IPS-15b (cell line): ENCODE measurements at regions not wholly inside any gene's neighbourhood (a gene's known extent, or its start where the extent isn't known, plus 50 kb on each side); places are given as distances from the start of the nearest gene placed in this dataset.

Experiments
- H3K27me3 ChIP-seq: one replicate; pipeline ENCODE4 v1.6.1; 2013; ENCODE audit warnings: low read length; ENCODE audit not compliant: control insufficient read depth, insufficient read depth
- H3K36me3 ChIP-seq: one replicate; pipeline ENCODE4 v1.6.1; 2013; ENCODE audit warnings: low read length; ENCODE audit not compliant: control insufficient read depth, insufficient read depth
- H3K4me1 ChIP-seq: one replicate; pipeline ENCODE4 v1.6.1; 2013; ENCODE audit warnings: mild to moderate bottlenecking, low read length; ENCODE audit not compliant: control insufficient read depth, insufficient read depth
- H3K4me3 ChIP-seq: one replicate; pipeline ENCODE4 v1.5.1; 2013; ENCODE audit warnings: low read depth, low read length
- H3K9ac ChIP-seq: one replicate; pipeline ENCODE4 v1.6.1; 2013; ENCODE audit warnings: low read depth, mild to moderate bottlenecking, low read length
- H3K9me3 ChIP-seq: one replicate; pipeline ENCODE4 v1.6.1; 2013; ENCODE audit warnings: mild to moderate bottlenecking, low read length; ENCODE audit not compliant: control insufficient read depth, insufficient read depth

- Histone ChIP-seq H3K4me3 (no peak overlapping the region), H3K27me3 (no peaks in the 10 kb centered on the region), H3K9ac (no peak overlapping the region), H3K9me3 (no peaks in the 10 kb centered on the region), H3K4me1 (no peaks in the 10 kb centered on the region), H3K36me3 (no peaks in the 10 kb centered on the region)
Measured at GRCh38 chr6:120122401-120122800, 772.8 kb upstream of the MAN1A1 start.

- Histone ChIP-seq H3K4me1 (no peaks in the 10 kb centered on the region), H3K36me3 (no peaks in the 10 kb centered on the region), H3K9me3 (no peaks in the 10 kb centered on the region), H3K27me3 (no peaks in the 10 kb centered on the region), H3K4me3 (no peak overlapping the region), H3K9ac (no peak overlapping the region)
Measured at GRCh38 chr6:120116343-120116742, 766.8 kb upstream of the MAN1A1 start.

- no peaks in the 10 kb centered on the region for H3K36me3 ChIP-seq
- no peaks in the 10 kb centered on the region for H3K4me1 ChIP-seq
- H3K9me3 ChIP-seq = no peaks in the 10 kb centered on the region
- no peak overlapping the region for H3K4me3 ChIP-seq
- H3K9ac ChIP-seq = no peak overlapping the region
- H3K27me3 ChIP-seq = no peaks in the 10 kb centered on the region
Measured at GRCh38 chr6:120112980-120113379, 763.4 kb upstream of the MAN1A1 start.

DNA sequence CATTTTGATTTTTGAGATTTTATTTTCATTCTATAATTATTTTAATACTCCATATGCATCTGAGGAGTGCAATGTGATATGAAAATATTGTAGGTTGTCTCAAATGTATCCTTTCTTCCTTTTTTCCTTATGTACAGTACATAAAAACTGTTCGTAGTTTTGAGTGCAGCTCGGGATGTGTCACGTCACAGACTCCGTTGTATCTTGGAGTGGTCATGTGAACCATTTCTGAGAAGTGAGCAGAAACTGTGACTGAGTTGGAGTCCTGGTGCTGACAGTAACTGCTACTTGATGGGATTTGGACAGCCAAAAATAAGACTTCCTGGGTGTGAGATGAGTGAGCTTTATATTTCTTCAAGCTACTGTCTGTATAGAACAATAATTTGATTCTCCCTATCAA, 761.4 kb upstream of the MAN1A1 start:
- Histone ChIP-seq H3K4me1 (no peaks in the 10 kb centered on the region), H3K4me3 (no peak overlapping the region), H3K27me3 (no peaks in the 10 kb centered on the region), H3K9ac (no peak overlapping the region), H3K9me3 (no peaks in the 10 kb centered on the region), H3K36me3 (no peaks in the 10 kb centered on the region)

GRCh38 chr6:120108061-120108795, 758.7 kb upstream of the MAN1A1 start:
- H3K4me1 ChIP-seq = no peaks in the 10 kb centered on the region
- no peak overlapping the region for H3K4me3 ChIP-seq
- no peak overlapping the region for H3K9ac ChIP-seq
- H3K27me3 ChIP-seq = no peaks in the 10 kb centered on the region
- no peaks in the 10 kb centered on the region for H3K36me3 ChIP-seq
- no peaks in the 10 kb centered on the region for H3K9me3 ChIP-seq

GRCh38 chr6:120103618-120104017, 754.1 kb upstream of the MAN1A1 start:
- H3K9me3 ChIP-seq = no peaks in the 10 kb centered on the region
- no peak overlapping the region for H3K4me3 ChIP-seq
- no peak overlapping the region for H3K9ac ChIP-seq
- no peaks in the 10 kb centered on the region for H3K4me1 ChIP-seq
- H3K36me3 ChIP-seq = no peaks in the 10 kb centered on the region
- H3K27me3 ChIP-seq = no peaks in the 10 kb centered on the region

DNA sequence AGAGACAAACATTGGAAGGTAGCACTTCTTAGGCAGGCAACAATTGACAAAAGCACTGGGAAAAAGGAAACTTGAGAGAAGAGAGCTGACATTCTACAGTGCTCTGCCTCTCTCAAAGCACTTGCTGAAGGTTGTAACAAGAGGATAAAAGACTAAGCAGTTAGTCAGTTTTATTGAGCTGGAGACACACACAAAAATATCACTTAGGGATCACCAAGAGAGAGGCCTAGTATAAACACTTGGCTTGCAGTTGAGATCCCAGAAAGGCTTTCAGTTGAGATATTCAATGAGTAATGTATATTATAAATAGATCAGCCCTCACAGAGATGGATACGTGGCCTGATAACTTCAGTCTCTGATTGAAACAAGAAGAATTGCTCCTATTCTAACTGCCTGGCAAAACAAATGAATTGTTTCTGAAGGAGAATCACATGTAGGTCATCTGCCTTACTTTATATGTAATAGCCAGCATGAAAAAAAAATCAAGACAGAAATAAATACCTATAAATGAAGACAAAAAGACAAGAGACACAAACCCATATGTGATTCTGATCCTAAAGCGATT, 747.2 kb upstream of the MAN1A1 start:
- no peak overlapping the region for H3K9ac ChIP-seq
- no peaks in the 10 kb centered on the region for H3K36me3 ChIP-seq
- no peak overlapping the region for H3K4me3 ChIP-seq
- H3K9me3 ChIP-seq = no peaks in the 10 kb centered on the region
- no peaks in the 10 kb centered on the region for H3K4me1 ChIP-seq
- H3K27me3 ChIP-seq = no peaks in the 10 kb centered on the region

GRCh38 chr6:120083186-120083585, 733.6 kb upstream of the MAN1A1 start:
- Histone ChIP-seq H3K36me3 (no peaks in the 10 kb centered on the region), H3K9me3 (no peaks in the 10 kb centered on the region), H3K4me1 (no peaks in the 10 kb centered on the region), H3K9ac (no peak overlapping the region), H3K27me3 (no peaks in the 10 kb centered on the region), H3K4me3 (no peak overlapping the region)

GRCh38 chr6:120077489-120077888, 727.9 kb upstream of the MAN1A1 start:
- Histone ChIP-seq H3K9ac (no peak overlapping the region), H3K4me1 (no peaks in the 10 kb centered on the region), H3K4me3 (no peak overlapping the region), H3K27me3 (no peaks in the 10 kb centered on the region), H3K36me3 (no peaks in the 10 kb centered on the region), H3K9me3 (no peaks in the 10 kb centered on the region)

GRCh38 chr6:120058410-120058809, 708.8 kb upstream of the MAN1A1 start:
- Histone ChIP-seq H3K9me3 (no peaks in the 10 kb centered on the region), H3K9ac (no peak overlapping the region), H3K4me1 (no peaks in the 10 kb centered on the region), H3K36me3 (no peaks in the 10 kb centered on the region), H3K27me3 (no peaks in the 10 kb centered on the region), H3K4me3 (no peak overlapping the region)

DNA sequence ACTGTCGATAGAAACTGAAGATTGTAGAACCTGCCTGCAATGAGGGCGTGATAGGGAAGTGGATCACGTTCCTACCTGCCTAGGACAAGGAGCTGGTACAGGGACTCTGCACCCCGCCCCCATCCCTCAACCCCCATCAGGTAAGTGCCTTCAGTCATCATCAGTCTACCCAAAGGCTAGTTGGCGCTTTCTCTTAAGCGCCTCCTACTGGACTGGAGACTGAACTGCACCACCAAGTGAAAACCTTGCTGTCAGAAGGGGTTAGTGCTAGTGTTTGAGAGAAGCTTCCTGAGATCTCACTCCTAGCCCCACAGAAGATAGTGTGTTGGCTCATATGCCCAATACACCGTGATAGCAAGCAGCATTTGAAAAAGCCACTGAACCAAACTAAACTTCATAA, 706.5 kb upstream of the MAN1A1 start:
- Histone ChIP-seq H3K9me3 (no peaks in the 10 kb centered on the region), H3K4me3 (no peak overlapping the region), H3K27me3 (no peaks in the 10 kb centered on the region), H3K4me1 (no peaks in the 10 kb centered on the region), H3K9ac (no peak overlapping the region), H3K36me3 (no peaks in the 10 kb centered on the region)

DNA sequence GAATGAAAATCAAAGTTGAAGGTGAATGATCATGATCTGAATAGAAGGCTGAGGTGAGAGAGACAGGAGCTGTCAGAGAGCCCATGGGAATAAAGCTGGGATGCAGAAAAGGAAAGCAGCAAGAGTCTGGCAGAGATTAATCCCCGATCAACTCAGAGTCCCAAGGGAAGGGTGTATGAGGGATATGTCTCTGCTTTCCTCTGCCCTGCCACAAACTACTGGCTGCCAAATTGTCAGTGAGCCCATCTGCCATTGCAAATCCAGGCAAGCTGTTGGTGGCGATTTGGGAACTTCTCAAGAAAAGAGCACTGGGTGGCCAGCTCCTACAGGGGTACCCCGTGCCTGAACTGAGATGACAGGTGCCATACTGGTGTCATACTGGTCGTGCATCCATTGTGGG, 705.5 kb upstream of the MAN1A1 start:
- Histone ChIP-seq H3K4me3 (no peak overlapping the region), H3K9ac (no peak overlapping the region), H3K27me3 (no peaks in the 10 kb centered on the region), H3K4me1 (no peaks in the 10 kb centered on the region), H3K9me3 (no peaks in the 10 kb centered on the region), H3K36me3 (no peaks in the 10 kb centered on the region)
